ENCODE measurements at regions not wholly inside any gene's neighbourhood (a gene's known extent, or its start where the extent isn't known, plus 50 kb on each side); places are given as distances from the start of the nearest gene placed in this dataset.
"Not testable (repeated sequence)": the region's sequence is repeated elsewhere in the genome, so short reads cannot be mapped to it uniquely, and the experiment has no call there.

GRCh38 chr10:10047426-10047825 lies 970.2 kb upstream of the CELF2 start:
- TF ChIP-seq CTCF (conservative IDR thresholded peaks at IDR 0.05; ENCODE audit: low read length), result no peak
- DNase-seq (ENCODE audit: low read depth), result no peak
- no peak overlapping the region for H3K4me3 ChIP-seq (ENCODE audit: low read length)

- TF ChIP-seq CTCF (conservative IDR thresholded peaks at IDR 0.05; ENCODE audit: low read length), result no peak
- DNase-seq (ENCODE audit: low read depth), result no peak
- no peak overlapping the region for H3K4me3 ChIP-seq (ENCODE audit: low read length)
These were observed 964.6 kb upstream of the CELF2 start for GRCh38 chr10:10053051-10053450.

GRCh38 chr10:10054466-10054865 lies 963.2 kb upstream of the CELF2 start:
- H3K4me3 ChIP-seq (ENCODE audit: low read length), result no peak overlapping the region
- no peak for TF ChIP-seq CTCF (conservative IDR thresholded peaks at IDR 0.05; ENCODE audit: low read length)
- DNase-seq (ENCODE audit: low read depth), result no peak

- no peak overlapping the region for H3K4me3 ChIP-seq (ENCODE audit: low read length)
- no peak for DNase-seq (ENCODE audit: low read depth)
- no peak for TF ChIP-seq CTCF (conservative IDR thresholded peaks at IDR 0.05; ENCODE audit: low read length)
These were observed 961.8 kb upstream of the CELF2 start for GRCh38 chr10:10055656-10056442.

- no peak overlapping the region for H3K4me3 ChIP-seq (ENCODE audit: low read length)
- no peak for TF ChIP-seq CTCF (conservative IDR thresholded peaks at IDR 0.05; ENCODE audit: low read length)
- no peak for DNase-seq (ENCODE audit: low read depth)
These were observed 960.7 kb upstream of the CELF2 start for GRCh38 chr10:10056961-10057360.

GRCh38 chr10:10067644-10068043 lies 950.0 kb upstream of the CELF2 start:
- no peak overlapping the region for H3K4me3 ChIP-seq (ENCODE audit: low read length)
- no peak for DNase-seq (ENCODE audit: low read depth)
- no peak for TF ChIP-seq CTCF (conservative IDR thresholded peaks at IDR 0.05; ENCODE audit: low read length)

GRCh38 chr10:10074847-10075246 lies 942.8 kb upstream of the CELF2 start:
- DNase-seq (ENCODE audit: low read depth); H3K4me3 ChIP-seq (ENCODE audit: low read length): not testable (repeated sequence)

Data from AG10803 (cell line).